NCI-H146 treated with DMSO at 0.1 percent for 48 hours (cell line): ENCODE measurements at regions not wholly inside any gene's neighbourhood (a gene's known extent, or its start where the extent isn't known, plus 50 kb on each side); places are given as distances from the start of the nearest gene placed in this dataset.
"Not testable (repeated sequence)": the region's sequence is repeated elsewhere in the genome, so short reads cannot be mapped to it uniquely, and the experiment has no call there.

Experiments used
- DNase-seq: peaks from one replicate; lab custom pipeline; 2025; ENCODE audit not compliant: unreplicated experiment; lab: John Stamatoyannopoulos, UW

DNA sequence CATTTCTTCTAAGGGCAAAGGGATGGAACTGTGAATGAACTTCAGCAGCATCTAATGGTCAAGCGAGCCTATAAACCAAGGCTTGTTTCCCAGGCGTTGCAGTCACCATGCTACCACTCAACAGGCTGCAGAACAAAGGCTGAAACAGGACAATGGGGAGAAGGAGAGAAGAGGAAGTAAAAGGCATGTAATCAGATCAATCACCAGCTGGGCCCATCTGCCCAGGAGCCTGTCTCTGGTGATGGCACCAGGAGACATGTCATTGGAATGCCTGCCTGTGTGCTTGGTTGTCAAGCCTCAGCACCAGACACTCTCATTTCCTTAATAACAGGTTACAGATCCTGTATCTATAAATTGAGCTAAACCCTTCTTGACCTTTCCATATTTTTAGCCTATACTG, 81.7 kb upstream of the UMPS start:
- DNase-seq: peak; percentile 65

DNA sequence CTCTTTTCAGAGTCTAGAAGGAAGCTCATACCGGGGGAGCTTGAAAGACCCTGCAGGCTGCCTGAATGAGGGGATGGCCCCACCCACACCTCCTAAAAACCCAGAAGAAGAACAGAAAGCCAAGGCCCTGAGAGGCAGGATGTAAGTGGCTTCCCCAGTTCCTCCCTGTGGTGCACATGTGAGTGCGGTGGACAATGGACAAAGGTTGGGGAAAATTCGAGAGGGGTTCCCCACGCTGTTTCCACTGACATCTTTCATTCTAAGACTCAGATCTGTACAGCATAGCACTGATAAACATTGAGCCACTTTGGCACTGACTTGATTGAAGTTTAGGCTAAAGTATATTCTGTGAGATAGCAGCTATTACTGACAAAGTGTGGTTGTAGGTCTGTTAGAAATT, 79.5 kb upstream of the UMPS start:
- no peak for DNase-seq

DNA sequence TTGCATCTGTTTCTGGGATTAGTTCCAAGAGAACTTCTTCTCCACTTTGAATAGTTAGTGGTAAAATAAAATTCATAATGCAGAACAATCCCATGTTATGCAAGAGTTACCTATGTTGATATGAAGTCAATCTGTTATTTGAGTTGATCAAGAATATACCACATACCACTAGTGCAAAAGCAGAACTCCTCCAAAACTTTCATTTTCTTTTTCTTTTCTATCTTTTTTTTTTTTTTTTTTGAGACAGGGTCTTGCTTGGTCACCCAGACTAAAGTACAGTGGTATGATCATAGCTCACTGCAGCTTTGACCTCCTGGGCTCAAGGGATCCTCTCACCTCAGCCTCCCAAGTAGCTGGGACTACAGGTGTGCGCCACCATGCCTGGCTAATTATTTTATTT, 78.8 kb upstream of the UMPS start:
- DNase-seq: not testable (repeated sequence)

DNA sequence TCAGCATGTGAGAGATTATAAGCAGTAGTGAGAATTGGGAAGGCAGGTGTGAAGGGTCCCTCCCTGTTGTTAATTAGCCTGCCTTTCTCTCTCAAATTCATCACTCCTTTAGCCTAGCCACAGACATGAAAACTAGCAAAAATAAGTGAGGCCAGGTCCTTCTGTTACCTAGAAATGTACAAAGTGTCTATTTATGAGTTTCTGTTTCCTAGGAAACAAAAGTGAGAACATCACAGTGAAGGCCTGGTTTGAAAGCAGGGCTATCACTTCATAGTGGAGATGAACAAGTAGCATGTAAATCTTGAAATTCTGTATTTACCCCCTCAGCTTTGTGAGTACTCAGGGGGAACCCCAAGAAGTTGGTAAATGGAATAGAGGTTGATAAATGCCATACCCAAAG, 78.2 kb upstream of the UMPS start:
- no peak for DNase-seq

DNA sequence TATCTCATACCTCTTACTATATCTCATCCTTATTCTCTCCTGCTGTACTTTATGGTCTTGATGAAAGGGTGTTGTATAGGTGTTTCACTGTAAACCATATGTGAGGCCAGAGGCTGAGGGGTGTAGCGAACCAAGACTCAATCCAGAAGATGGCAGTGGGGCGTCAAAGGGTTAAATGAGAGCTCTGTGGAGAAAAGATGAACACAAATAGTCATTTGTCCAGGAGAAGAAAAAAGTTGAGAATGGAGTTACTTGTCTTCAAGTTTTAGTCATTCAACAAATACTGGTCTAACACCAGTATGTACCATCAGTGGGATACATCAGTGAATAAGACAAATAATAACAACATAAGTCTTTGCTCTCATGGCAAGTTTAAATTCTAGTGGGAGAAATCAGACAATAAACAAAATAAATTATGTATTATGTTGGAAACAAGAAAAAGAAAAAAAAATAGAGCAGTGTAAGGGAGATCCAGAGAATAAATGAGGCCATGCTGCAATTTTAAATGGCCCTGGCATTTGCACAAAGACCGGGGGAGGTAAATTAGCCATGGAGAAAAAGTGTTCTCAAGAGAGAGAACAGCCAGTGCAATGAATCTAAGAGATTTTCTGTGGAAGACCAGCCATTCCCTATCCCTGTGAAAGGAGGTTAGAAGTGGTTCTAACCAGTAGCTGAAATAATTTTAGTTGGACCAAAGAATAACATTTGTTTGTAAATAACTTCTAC, 77.0 kb upstream of the UMPS start:
- DNase-seq: no peak

DNA sequence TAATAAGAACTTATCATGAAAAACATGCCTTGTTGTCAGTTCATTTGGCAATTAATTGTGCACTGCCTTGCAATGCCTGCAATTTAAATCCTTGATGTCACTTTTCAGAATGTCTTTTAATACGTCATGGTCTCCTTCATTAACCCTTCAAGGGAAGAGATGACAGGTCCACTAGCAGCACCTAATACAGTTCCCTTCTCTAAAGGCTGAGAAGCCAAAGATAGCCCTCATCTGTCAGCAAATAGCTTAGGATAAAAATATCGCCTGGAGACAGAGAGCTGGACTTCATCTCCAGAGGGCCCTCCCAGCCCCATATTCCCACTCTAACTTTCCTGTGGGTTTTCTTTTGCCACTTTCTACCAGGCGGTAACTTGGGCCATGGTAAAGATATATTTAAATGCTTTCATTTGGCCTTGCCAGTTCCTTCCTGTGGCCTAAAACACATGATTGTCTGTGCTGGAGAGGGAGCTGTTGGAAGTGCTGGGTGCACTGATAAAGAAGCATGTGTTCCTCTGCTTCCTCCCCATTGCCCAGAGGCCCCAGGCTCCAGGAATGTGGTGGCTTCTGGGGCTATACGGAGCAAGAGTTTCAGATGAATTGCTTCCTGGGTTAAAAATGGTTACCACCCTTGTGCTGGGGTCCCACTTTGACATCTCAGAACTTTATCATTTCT, 76.3 kb upstream of the UMPS start:
- DNase-seq: no peak

DNA sequence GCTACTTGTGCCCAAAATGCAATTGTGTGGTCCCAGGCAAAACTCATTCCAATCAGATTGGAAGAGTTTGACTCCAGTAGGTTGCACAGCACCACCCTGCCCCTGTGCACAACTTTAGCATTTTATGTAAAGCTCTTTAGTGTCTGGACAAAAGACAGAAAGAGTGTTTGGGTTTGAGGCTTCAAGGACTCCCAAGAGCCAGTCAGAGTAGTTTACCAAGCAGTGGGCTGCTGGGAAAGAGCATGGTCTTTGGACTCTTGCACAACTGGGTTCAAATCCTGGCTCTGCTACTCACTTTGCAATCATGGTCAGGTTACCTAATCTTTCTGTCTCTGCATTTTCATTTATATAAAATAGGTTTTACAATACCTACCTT, 75.8 kb upstream of the UMPS start:
- DNase-seq: no peak

DNA sequence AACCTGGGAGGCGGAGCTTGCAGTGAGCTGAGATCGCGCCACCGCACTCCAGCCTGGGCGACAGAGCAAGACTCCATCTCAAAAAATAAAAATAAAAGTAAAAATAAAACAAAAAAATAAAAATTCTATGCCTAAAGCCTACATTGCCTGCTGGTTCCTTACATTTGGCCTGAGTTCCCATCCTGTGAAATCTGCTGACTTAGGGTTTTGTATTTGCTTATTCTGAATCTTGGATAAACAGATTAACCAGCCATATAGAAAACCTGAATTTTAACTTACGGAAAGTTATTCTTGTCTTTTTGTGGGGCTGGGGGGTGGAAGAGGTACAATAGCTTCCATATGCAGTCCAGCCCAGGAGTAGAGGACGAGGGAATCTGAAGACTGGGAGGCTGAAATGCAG, 73.7 kb upstream of the UMPS start:
- DNase-seq: no peak

DNA sequence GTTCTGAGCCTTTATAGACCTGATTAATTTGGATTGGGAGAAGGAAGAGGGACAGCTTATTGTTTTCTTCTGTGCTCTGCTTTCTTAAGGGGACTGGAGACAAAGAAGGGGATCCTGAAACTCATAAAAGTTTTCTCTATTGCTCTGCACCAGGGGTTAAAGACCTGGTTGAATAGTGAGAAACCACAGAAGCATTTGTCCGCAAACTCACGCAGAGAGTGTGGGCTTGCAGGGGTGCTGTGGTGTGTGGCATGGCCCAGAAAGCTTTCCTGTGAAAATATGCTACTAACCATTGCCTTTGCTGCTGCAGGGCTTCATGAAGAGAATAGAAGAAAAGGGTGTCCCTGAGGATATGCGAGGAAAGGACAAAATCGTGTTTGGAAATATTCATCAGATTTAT, 73.1 kb upstream of the UMPS start:
- DNase-seq: no peak

DNA sequence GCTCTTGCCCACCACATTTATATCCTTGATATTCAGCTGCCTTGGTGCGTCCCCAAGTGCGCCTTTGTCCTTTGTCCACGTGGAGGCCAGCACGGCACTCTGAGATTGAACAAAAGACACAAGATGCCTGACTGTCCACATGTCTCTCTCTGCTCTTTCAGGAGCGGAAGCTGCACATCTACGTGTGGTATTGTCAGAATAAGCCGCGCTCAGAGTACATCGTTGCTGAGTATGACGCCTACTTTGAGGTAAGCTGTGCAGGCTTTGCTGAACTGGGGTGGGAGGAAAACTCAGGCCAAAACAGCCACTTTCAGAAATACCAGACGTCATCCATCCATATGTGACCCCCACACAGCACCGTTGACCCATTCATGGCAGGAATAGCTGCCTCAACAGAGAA, 72.0 kb upstream of the UMPS start:
- no peak for DNase-seq

DNA sequence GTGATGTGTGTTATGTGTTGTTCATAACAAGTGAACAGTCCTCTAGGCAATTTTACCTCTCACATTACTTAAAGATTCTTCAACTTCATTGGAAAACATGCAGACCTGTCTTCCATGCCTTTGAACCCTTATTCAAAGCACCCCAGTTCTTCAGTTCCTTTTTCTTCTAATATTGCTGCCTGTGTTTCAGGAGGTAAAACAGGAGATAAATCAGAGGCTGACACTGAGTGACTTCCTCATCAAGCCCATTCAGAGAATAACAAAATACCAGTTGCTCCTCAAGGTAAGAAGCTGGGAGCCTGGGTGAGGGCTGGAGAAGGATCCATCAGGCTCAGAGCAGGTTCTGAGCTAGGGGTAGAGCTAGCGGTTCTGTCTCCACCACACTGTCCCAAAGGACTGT, 71.1 kb upstream of the UMPS start:
- no peak for DNase-seq

DNA sequence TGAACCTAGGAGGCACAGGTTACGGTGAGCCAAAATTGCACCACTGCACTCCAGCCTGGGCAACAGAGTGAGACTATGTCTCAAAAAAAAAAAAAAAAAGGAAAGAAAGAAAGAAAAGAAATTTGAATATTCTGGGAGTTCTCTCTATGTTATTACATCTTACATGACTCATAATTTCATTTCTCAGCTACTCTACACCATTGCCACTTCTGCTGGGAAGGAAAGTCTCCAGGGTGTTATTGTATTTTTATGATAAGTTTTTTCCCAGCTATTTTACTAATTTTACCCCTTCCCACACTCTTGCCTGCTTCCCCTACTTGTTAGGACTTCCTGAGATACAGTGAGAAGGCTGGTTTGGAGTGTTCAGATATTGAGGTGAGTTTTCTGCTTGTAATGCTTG, 69.7 kb upstream of the UMPS start:
- DNase-seq: no peak

DNA sequence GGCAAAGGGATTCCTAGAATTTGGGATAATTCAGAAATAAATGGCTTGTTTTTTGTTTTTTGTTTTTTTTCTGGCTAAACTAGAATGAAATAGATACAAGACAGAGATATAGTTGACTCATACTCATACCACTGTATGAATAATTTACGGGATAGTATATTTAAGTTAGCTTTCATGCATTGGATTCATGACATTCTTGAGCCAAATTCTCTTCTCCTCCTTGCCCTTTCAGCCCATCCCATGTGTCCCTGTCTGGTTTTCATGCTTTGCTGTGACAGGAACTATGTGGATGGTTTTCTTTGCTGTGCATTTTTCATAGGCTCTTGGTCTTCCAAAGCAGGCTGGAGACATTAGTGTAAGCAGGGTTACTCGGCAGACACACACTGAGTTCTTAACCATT, 66.6 kb upstream of the UMPS start:
- no peak for DNase-seq

DNA sequence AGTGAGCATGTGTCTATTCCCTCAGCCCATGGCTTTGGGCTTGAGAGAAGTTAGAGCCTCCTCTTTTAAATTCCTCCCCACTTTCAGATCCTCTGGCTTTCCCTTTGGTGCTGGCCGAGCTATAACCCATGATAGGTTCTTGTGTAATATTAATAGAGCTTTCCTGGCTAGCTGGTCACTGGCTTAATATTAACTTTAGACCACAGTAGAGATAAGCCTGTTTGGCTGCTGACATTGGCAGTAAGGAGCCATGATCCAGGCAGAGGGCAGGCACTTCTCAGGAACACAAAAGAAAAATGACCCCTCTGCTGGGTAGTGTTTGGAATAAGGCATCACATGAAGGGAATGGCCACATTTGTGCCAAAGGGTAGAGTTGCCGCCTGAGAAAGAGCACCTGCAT, 65.4 kb upstream of the UMPS start:
- no peak for DNase-seq

DNA sequence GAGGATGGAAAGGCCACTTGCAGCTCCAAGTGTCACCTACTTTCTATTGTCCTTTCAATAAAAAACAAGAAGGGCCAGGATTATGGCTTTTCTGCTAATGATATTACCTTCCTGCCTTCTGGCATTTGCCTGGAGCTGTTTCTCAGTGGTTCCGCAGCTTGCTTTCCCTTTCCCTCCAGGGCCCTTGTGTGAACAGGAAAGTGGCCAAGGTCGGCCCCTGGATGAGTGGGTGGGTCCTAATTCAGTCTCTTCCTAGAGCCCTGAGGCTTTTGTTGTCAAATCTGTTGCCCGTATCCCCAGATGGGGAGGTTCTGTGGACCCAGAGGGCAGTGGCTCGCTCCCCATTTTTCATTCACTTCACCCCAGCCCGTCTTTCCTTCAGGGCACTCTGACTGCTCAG, 64.2 kb upstream of the UMPS start:
- no peak for DNase-seq

DNA sequence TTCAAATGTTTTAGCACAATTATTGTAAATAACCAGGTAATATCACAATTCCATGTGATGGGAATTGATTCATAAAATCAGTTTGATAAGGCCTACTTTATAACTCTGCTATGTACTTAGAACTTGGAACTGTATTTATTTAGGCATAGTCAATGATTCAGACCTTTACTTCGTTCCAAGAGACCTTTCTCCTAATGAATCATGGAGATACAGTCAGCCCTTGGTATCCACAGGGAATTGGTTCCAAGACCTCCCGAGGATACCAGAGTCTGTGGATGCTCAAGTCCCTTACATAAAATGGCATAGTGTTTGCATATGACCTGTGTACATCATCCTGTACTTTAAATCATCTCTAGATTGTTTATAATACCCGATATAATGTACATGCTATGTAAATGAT, 60.8 kb upstream of the UMPS start:
- DNase-seq: no peak

DNA sequence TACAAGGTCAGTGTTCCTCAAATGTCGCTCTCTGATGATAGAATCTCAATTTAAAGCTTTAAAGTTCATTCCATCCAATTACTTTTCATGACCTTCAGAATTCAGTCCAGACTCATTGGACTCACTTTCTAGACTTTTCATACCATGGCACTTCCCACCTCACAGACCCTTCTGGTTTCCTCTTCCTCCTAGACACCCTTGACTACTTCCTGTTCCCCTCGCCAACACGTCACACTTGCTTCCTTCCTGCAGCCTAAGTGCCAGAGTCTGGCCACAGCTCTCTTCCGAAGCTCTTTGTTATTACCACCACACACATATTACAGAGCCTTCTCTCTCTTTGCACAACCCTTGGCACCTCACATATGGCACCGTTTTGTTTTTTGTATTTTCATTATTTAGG, 59.1 kb upstream of the UMPS start:
- no peak for DNase-seq

DNA sequence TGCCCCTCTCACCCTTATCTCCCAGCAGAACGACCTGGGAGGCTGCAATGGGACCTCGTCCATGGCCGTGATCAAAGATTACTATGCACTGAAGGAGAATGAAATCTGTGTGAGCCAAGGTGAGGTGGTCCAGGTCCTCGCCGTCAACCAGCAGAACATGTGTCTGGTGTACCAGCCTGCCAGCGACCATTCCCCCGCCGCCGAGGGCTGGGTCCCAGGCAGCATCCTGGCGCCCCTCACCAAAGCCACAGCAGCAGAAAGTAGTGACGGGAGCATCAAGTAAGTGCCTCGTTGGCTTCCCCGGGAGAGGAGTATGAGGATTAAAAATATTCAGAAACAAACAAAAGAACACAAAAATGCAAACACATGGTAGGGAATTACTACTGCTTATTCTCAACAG, 55.9 kb upstream of the UMPS start:
- DNase-seq: no peak

DNA sequence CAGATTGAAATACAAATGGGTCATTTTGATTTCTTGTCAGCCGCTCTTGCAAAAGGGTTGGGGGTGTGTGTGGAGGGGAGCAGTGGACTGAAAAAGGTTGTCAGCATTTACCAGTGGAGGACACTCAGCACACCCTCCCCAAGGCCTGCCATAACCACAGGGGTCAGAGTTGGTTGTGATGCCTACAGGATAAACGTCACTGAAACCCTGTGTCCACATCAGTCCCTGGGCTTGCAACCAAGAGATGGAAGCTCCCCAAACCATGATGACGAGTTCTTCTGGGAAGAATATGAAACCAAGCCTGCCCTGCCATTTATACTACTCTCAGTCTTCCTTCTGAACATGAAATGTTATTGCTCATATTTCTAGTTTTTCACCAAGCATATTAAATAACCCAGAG, 54.0 kb upstream of the UMPS start:
- no peak for DNase-seq

DNA sequence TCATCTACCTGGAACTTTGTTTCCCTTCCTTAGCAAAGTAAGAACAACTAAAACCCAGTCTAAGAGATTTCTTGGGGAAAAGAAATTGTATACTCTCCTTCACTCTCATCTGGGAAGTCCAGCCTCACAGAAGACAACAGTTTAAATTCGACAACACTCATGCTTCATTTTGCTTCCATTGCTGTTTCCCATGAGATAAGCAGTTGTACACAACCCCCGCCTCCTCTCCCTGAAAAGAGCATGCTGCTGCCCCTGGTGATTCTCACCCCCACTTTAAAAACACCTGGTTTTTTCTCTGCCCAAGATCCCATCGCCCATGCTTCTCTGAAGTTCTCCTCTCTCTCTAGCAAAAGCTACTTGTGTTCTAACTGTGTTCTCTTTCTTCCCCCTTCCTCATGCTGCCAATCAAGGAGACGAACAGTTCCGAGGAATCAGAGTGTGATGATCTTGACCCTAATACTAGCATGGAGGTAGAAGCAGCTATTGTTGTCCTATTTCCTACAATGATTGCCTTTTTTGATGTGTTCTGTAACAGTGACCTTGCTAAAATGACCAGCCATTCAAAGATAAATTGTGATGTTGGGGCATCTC, 51.1 kb upstream of the UMPS start:
- no peak for DNase-seq
